WERI-Rb-1 (cell line): ENCODE measurements at regions not wholly inside any gene's neighbourhood (a gene's known extent, or its start where the extent isn't known, plus 50 kb on each side); places are given as distances from the start of the nearest gene placed in this dataset.

Source experiments
- DNase-seq: peaks from one replicate; pipeline ENCODE4 v3.0.0-alpha.2; 2020
- H3K27ac ChIP-seq: fragments of 250-450 bp; sonication (Bioruptor Pico); 2 replicates; pipeline ENCODE4 v1.5.1; 2020; ENCODE audit warnings: mild to moderate bottlenecking, moderate library complexity
- H3K27me3 ChIP-seq: fragments of 250-450 bp; sonication (Bioruptor Pico); 2 replicates; pipeline ENCODE4 v1.5.1; 2021; ENCODE audit warnings: mild to moderate bottlenecking, low read depth, moderate library complexity; ENCODE audit not compliant: insufficient read depth, severe bottlenecking
- H3K36me3 ChIP-seq: fragments of 250-450 bp; sonication (Bioruptor Pico); 2 replicates; pipeline ENCODE4 v1.5.1; 2020; ENCODE audit warnings: mild to moderate bottlenecking, moderate library complexity
- H3K4me3 ChIP-seq: 2 replicates; pipeline ENCODE4 v1.5.1; 2011; ENCODE audit warnings: low read depth, mild to moderate bottlenecking, control low read depth, low read length
- H3K9me3 ChIP-seq: fragments of 250-450 bp; sonication (Bioruptor Pico); 2 replicates; pipeline ENCODE4 v1.5.1; 2021; ENCODE audit warnings: mild to moderate bottlenecking, moderate library complexity; ENCODE audit not compliant: severe bottlenecking
- TF ChIP-seq, protein P1 (sequence below): IDR thresholded peaks from 2 replicates; pipeline ENCODE4 v1.5.1; 2011; ENCODE audit warnings: low read depth, mild to moderate bottlenecking, control low read depth, inconsistent platforms, low read length

DNA sequence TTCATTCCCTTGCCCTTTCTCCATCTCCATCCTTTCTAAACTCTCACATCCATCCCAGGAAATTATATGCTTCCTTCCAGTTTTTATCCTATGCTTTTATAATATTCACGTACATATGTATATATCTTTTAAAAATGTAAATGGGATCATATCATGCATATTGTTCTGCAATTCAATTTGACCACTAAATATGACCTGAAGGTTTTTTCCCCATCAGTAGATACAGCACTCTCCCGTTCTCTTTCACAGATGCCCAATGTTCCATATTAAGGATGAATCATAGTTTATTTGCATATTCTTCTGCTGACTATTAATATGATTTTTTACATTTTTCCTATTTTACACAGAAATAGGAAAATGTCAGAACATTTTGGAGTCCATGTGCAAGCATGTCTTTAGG, 213.3 kb upstream of the PARD3B start:
- Histone ChIP-seq H3K36me3 (no peaks in the 10 kb centered on the region), H3K4me3 (no peak overlapping the region), H3K9me3 (no peaks in the 10 kb centered on the region), H3K27ac (no peak overlapping the region), H3K27me3 (no peaks in the 10 kb centered on the region)
- no peak for DNase-seq
- TF ChIP-seq, protein P1, sequence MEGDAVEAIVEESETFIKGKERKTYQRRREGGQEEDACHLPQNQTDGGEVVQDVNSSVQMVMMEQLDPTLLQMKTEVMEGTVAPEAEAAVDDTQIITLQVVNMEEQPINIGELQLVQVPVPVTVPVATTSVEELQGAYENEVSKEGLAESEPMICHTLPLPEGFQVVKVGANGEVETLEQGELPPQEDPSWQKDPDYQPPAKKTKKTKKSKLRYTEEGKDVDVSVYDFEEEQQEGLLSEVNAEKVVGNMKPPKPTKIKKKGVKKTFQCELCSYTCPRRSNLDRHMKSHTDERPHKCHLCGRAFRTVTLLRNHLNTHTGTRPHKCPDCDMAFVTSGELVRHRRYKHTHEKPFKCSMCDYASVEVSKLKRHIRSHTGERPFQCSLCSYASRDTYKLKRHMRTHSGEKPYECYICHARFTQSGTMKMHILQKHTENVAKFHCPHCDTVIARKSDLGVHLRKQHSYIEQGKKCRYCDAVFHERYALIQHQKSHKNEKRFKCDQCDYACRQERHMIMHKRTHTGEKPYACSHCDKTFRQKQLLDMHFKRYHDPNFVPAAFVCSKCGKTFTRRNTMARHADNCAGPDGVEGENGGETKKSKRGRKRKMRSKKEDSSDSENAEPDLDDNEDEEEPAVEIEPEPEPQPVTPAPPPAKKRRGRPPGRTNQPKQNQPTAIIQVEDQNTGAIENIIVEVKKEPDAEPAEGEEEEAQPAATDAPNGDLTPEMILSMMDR, result no peak

DNA sequence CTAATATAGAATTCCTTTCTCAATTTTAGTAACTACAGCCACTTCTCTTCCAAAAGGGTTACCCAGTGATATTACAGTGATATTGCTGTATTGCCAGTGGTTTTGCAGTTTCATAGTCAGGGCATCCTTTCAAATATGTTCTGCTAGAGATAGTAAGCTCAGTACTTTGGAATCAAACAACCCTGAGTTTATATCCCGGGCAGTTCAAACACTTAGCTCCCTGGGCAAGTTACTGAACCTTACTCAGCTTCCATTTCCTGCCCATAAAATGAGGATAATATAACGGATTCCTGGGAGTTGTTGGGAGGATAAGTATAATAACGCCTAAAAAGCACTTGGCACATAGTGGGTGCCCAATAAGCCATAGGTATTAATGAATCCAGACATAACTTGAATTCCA, 212.6 kb upstream of the PARD3B start:
- TF ChIP-seq, protein P1, result no peak
- DNase-seq, result no peak
- H3K27me3 ChIP-seq, result no peaks in the 10 kb centered on the region
- H3K27ac ChIP-seq, result no peak overlapping the region
- H3K9me3 ChIP-seq, result no peaks in the 10 kb centered on the region
- H3K36me3 ChIP-seq, result no peaks in the 10 kb centered on the region
- no peak overlapping the region for H3K4me3 ChIP-seq

DNA sequence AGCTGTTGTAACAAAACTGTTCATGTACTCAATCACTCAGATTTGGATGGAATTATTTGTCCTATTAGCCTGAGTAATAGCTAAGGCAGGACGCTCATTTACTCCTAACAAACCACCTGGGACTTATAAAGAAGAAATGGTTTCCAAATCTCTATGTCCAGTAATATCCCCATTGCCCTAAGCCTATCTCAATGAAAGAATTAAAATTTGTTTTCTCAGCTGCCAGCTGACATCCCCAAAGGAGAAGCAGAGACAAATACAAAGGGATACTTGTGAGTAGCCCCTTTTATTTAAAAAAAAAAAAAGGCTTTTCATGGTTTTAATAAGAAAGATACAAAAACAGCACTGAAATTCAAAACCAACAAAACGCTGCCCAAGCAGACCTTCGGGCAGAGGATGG, 211.4 kb upstream of the PARD3B start:
- Histone ChIP-seq H3K27me3 (no peaks in the 10 kb centered on the region), H3K4me3 (no peak overlapping the region), H3K9me3 (no peaks in the 10 kb centered on the region), H3K27ac (no peak overlapping the region), H3K36me3 (no peaks in the 10 kb centered on the region)
- no peak for DNase-seq
- TF ChIP-seq, protein P1, result no peak

DNA sequence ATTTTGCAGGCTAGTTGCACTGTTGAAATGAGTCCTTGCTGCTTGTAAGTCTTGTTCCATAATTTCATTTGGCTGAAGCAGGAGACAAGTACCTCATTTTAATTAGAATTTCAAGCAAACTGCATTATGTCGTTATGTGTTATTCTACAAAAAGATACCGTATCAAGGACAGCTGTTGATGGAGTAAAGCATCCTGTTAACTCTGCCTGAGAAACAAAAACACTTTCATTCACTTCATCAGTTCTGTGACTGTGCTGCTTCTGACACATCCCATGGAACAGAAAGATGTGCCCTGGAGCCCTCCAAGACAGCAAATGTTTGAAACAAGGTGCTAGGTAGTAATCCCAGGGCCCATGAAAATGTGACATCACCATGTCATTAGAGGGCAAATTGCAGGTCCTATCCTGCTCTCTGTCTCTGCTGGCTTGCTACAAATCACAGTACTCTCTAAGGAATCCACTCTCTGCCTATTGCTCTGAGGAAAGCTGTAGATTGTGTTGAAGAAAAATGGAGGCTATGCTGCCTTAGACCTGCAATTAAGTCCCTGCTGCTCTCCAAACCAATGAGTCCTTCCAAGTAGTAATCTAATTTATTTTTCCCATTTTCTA, 209.7 kb upstream of the PARD3B start:
- no peaks in the 10 kb centered on the region for H3K9me3 ChIP-seq
- H3K4me3 ChIP-seq, result no peak overlapping the region
- no peaks in the 10 kb centered on the region for H3K36me3 ChIP-seq
- TF ChIP-seq, protein P1, result no peak
- H3K27ac ChIP-seq, result no peak overlapping the region
- no peak for DNase-seq
- H3K27me3 ChIP-seq, result no peaks in the 10 kb centered on the region

DNA sequence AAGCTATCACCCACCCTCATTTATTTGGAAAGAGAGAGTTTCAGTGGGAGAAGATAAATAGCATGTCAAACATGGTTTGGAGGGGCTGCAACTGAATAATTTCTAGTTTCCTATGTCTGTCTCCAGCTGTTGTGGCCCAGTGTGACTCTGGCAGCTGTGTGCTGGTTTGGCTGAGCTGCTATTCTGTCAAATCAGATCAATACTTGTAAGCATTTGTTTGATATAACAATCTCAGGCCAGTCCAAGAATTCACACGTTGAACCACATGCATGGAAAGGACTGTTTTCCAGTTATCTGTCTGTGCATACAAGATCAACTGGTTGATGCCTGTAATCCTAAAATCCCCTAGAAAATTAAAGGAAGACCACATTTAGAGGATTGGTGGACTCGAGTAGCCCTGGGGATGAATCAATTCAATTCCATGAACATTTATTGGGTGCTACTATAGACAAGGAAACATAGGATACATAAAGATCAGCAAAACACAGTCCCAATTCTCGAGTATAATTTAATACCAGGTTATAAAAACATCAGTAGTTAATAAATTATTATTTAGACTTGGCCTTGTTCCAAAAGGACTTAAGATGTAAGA, 209.0 kb upstream of the PARD3B start:
- Histone ChIP-seq H3K27me3 (no peaks in the 10 kb centered on the region), H3K4me3 (no peak overlapping the region), H3K27ac (no peak overlapping the region), H3K9me3 (no peaks in the 10 kb centered on the region), H3K36me3 (no peaks in the 10 kb centered on the region)
- DNase-seq, result no peak
- TF ChIP-seq, protein P1, result no peak

DNA sequence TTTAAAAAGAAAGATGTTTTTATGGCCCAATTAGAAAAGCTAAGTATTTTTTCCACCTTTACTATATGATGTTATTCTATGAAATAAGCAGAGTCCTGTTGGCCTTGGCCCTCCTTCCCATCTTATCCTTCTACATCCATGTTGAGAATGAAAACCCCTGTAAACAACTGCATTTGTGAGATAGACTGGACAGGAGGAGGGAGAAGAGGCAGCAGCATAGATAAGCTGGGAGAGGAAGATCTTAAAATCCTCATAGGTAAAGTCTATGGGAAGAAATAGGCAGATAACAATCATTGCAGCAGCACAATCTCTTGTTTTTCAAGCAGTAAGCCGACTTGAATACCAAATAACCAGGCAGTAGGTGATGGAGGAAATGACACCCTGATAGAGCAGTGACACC, 207.6 kb upstream of the PARD3B start:
- H3K36me3 ChIP-seq, result no peaks in the 10 kb centered on the region
- no peak for DNase-seq
- TF ChIP-seq, protein P1, result no peak
- H3K4me3 ChIP-seq, result no peak overlapping the region
- no peaks in the 10 kb centered on the region for H3K27me3 ChIP-seq
- no peak overlapping the region for H3K27ac ChIP-seq
- H3K9me3 ChIP-seq, result no peaks in the 10 kb centered on the region
